CD14-positive monocyte (primary cell): ENCODE measurements at regions not wholly inside any gene's neighbourhood (a gene's known extent, or its start where the extent isn't known, plus 50 kb on each side); places are given as distances from the start of the nearest gene placed in this dataset.
"Not testable (repeated sequence)": the region's sequence is repeated elsewhere in the genome, so short reads cannot be mapped to it uniquely, and the experiment has no call there.

ENCODE experiments used
- DNase-seq, 3 donors: peaks; one replicate each; pipeline ENCODE4 v3.0.0-alpha.2; 2011 to 2022
- H2AFZ ChIP-seq: 2 replicates; pipeline ENCODE4 v1.6.0; 2012; ENCODE audit warnings: mild to moderate bottlenecking, low read depth, low read length, inconsistent platforms; ENCODE audit not compliant: insufficient read depth, poor library complexity, severe bottlenecking
- H3K27ac ChIP-seq, 2 donors: 1 replicate in 1 of 2; 2 replicates in 1 of 2; pipeline ENCODE4 v1.5.1; 2012 to 2013; ENCODE audit warnings: low read length in 2 of 2, control low read depth in 1 of 2, inconsistent platforms in 1 of 2, low read depth in 1 of 2, mild to moderate bottlenecking in 1 of 2
- H3K27me3 ChIP-seq, 2 donors: one replicate each; pipeline versions ENCODE4 v1.6.0 to v1.6.1; 2011 to 2013; ENCODE audit warnings: low read length in 2 of 2; ENCODE audit not compliant: control insufficient read depth in 2 of 2, insufficient read depth in 2 of 2
- H3K36me3 ChIP-seq, 2 donors: replicated peaks in 1 of 2; 1 replicate in 1 of 2; 2 replicates in 1 of 2; pipeline versions ENCODE4 v1.5.1 to v1.6.1; 2012 to 2013; ENCODE audit warnings: low read length in 2 of 2, control low read depth in 1 of 2, inconsistent platforms in 1 of 2, mild to moderate bottlenecking in 1 of 2; ENCODE audit not compliant: insufficient read depth in 2 of 2, control insufficient read depth in 1 of 2
- H3K4me1 ChIP-seq, 2 donors: 1 replicate in 1 of 2; 2 replicates in 1 of 2; pipeline versions ENCODE4 v1.5.1 to v1.6.1; 2012 to 2013; ENCODE audit warnings: low read length in 2 of 2, control low read depth in 1 of 2, inconsistent platforms in 1 of 2, mild to moderate bottlenecking in 1 of 2, moderate library complexity in 1 of 2; ENCODE audit not compliant: insufficient read depth in 2 of 2, control insufficient read depth in 1 of 2
- H3K4me2 ChIP-seq: replicated peaks from 2 replicates; pipeline ENCODE3; 2012; ENCODE audit warnings: low read length, moderate library complexity, mild to moderate bottlenecking; ENCODE audit not compliant: poor library complexity, severe bottlenecking; ENCODE audit errors: extremely low read depth
- H3K4me3 ChIP-seq, 3 experiments: fragments of 200-600 bp in 1 of 3; sonication (generic) in 1 of 3; replicated peaks in 1 of 3; 1 replicate in 2 of 3; 2 replicates in 1 of 3; pipeline ENCODE4 v1.5.1; 2011 to 2013; ENCODE audit warnings: low read length in 3 of 3, mild to moderate bottlenecking in 3 of 3, control low read depth in 2 of 3, low read depth in 2 of 3, inconsistent platforms in 1 of 3, moderate library complexity in 1 of 3
- H3K79me2 ChIP-seq: 2 replicates; pipeline ENCODE4 v1.6.0; 2012; ENCODE audit warnings: mild to moderate bottlenecking, control low read depth, inconsistent platforms, low read length, moderate library complexity; ENCODE audit not compliant: insufficient read depth
- H3K9ac ChIP-seq: 2 replicates; pipeline ENCODE4 v1.6.0; 2017; ENCODE audit warnings: low read length, mild to moderate bottlenecking; ENCODE audit not compliant: insufficient read depth, poor library complexity, severe bottlenecking
- H3K9me3 ChIP-seq, 2 donors: replicated peaks in 1 of 2; 1 replicate in 1 of 2; 2 replicates in 1 of 2; pipeline versions ENCODE4 v1.5.1 to v1.6.1; 2012 to 2013; ENCODE audit warnings: low read length in 2 of 2, control low read depth in 1 of 2; ENCODE audit not compliant: control insufficient read depth in 1 of 2, insufficient read depth in 1 of 2
- H4K20me1 ChIP-seq: 2 replicates; pipeline ENCODE4 v1.6.0; 2012; ENCODE audit warnings: mild to moderate bottlenecking, low read length, control low read depth, moderate library complexity; ENCODE audit not compliant: insufficient read depth
- H3K27ac Mint-ChIP-seq, 7 donors: one replicate each; pipeline ENCODE4 v1.8.0; 2020; ENCODE audit warnings: mild to moderate bottlenecking in 7 of 7, mixed read lengths in 7 of 7, moderate library complexity in 6 of 7, inconsistent platforms in 2 of 7
- H3K27me3 Mint-ChIP-seq, 3 donors: one replicate each; pipeline ENCODE4 v1.8.0; 2021 to 2022; ENCODE audit warnings: low read depth in 3 of 3, mild to moderate bottlenecking in 3 of 3, mixed read lengths in 3 of 3, moderate library complexity in 3 of 3, inconsistent platforms in 1 of 3
- H3K36me3 Mint-ChIP-seq, 2 donors: one replicate each; pipeline ENCODE4 v1.8.0; 2020; ENCODE audit warnings: mixed read lengths in 2 of 2, inconsistent platforms in 1 of 2, mild to moderate bottlenecking in 1 of 2
- H3K4me1 Mint-ChIP-seq: one replicate; pipeline ENCODE4 v1.8.0; 2020; ENCODE audit warnings: mild to moderate bottlenecking, mixed read lengths
- H3K4me3 Mint-ChIP-seq, 2 donors: one replicate each; pipeline ENCODE4 v1.8.0; 2020; ENCODE audit warnings: mild to moderate bottlenecking in 2 of 2, mixed read lengths in 2 of 2, moderate library complexity in 1 of 2
- H3K9me3 Mint-ChIP-seq, 7 donors: one replicate each; pipeline ENCODE4 v1.8.0; 2020 to 2022; ENCODE audit warnings: mixed read lengths in 7 of 7, mild to moderate bottlenecking in 6 of 7, moderate library complexity in 6 of 7, inconsistent platforms in 2 of 7
- WGBS: methylation state at CpG from one replicate; pipeline ENCODE4 v1.1.5; 2013; ENCODE audit warnings: missing lambda C conversion rate; ENCODE audit not compliant: insufficient coverage; 5-methylcytosine and 5-hydroxymethylcytosine counted together
- intact Hi-C, 2 donors: fragments of 100-400 bp; cut with micrococcal nuclease; formaldehyde crosslinking; loops; one replicate each; pipeline versions ENCODE4 v1.15.0 to v1.15.1; 2023
- TF ChIP-seq, protein P1 (sequence below): fragments of 200-600 bp; IDR thresholded peaks from one replicate; pipeline ENCODE4 v1.8.0; 2022; ENCODE audit warnings: antibody characterized with exemption, mild to moderate bottlenecking

DNA sequence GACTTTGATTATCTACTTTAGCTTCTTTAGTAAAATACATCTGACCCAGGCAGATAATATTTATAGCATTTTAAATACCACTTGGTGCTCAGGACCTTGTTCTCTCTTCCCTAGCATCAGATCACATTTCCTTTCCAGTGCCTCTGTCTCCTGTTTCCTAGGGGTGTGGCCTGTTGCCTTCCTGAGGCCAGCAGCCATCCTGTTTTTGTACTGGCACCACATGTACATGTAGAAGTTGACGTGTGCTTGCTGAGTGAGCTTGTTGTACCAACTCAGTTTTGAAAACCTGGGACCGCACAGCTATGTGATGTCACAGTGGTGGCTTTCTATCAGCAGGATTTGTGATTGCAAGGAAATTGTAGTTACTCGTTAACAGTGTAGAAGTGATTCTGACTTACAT, 167.6 kb upstream of the PLGLB1 start:
- H3K4me2 ChIP-seq, H2AFZ ChIP-seq, H3K4me1 ChIP-seq, H3K4me1 Mint-ChIP-seq, H4K20me1 ChIP-seq, intact Hi-C loops, DNase-seq, H3K27ac Mint-ChIP-seq, H3K36me3 ChIP-seq, H3K9ac ChIP-seq, H3K27me3 ChIP-seq, H3K4me3 ChIP-seq, H3K27ac ChIP-seq, H3K27me3 Mint-ChIP-seq, H3K9me3 ChIP-seq, H3K36me3 Mint-ChIP-seq, H3K4me3 Mint-ChIP-seq, H3K79me2 ChIP-seq, H3K9me3 Mint-ChIP-seq: not testable (repeated sequence)
- WGBS = no CpG with 5 or more reads among the region's 3 CpGs

DNA sequence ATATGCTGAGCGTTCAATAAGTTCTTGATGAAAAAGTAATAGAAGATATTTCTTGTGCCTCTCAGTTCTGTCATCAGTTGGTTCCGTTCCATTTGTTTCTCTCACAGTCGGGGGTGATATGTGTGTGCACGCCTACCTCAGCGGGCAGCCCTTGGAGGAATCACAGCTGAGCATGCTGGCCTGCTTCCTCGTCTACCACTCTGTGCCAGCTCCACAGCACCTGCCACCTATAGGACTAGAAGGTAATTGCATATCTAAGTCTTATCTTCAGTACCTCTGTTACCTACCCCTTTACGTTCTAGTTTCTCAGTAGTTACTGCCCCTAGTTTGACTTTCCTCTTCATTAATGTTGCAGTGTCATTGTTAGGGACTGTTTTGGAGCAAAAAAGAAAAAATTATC, 171.7 kb upstream of the PLGLB1 start:
- no CpG with 5 or more reads among the region's 7 CpGs for whole genome bisulfite sequencing
- H4K20me1 ChIP-seq, H3K4me1 ChIP-seq, H3K4me3 Mint-ChIP-seq, H3K79me2 ChIP-seq, H3K9me3 Mint-ChIP-seq, H3K27ac Mint-ChIP-seq, H2AFZ ChIP-seq, H3K9me3 ChIP-seq, DNase-seq, H3K4me3 ChIP-seq, H3K36me3 Mint-ChIP-seq, H3K4me2 ChIP-seq, H3K36me3 ChIP-seq, H3K27ac ChIP-seq, H3K27me3 ChIP-seq, intact Hi-C loops, H3K27me3 Mint-ChIP-seq, H3K9ac ChIP-seq, H3K4me1 Mint-ChIP-seq: not testable (repeated sequence)
- TF ChIP-seq, protein P1, sequence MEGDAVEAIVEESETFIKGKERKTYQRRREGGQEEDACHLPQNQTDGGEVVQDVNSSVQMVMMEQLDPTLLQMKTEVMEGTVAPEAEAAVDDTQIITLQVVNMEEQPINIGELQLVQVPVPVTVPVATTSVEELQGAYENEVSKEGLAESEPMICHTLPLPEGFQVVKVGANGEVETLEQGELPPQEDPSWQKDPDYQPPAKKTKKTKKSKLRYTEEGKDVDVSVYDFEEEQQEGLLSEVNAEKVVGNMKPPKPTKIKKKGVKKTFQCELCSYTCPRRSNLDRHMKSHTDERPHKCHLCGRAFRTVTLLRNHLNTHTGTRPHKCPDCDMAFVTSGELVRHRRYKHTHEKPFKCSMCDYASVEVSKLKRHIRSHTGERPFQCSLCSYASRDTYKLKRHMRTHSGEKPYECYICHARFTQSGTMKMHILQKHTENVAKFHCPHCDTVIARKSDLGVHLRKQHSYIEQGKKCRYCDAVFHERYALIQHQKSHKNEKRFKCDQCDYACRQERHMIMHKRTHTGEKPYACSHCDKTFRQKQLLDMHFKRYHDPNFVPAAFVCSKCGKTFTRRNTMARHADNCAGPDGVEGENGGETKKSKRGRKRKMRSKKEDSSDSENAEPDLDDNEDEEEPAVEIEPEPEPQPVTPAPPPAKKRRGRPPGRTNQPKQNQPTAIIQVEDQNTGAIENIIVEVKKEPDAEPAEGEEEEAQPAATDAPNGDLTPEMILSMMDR = peak; percentile 17

DNA sequence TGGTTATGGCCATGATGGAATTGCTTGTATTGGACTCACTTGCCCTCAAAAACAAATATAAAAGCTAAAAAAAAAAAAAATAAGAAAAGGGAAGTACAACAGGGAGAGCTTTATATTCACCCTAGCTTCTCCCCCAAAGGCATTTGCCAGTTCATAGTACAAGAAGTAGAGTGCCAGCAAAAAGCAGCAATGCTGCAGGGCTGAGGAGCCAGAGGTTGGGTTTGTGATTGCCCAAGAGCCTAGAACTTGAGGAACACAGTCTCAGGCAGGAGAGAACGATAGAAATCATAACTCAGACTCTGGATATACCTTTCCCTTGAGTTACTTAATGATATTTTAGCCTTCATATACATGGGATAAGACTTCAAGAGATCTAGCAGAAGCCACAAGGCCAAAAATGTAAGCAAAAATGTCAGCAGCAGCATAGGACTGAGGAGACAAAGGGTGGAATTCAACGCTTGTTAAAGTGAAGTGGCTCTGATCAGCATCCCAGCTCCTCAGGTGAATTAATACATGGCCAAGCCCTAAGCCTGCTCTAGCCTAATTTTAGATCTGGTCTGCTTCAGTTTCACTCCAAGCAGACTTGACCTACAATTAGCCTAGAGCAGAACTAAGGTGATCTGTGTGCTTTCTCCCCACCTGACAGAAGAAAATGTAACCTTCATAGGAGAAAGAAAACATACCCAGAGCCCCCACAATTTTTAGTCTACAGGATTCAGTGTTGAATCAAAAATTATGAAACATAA, 172.8 kb upstream of the PLGLB1 start:
- H3K36me3 Mint-ChIP-seq, H4K20me1 ChIP-seq, H3K27ac Mint-ChIP-seq, H3K4me2 ChIP-seq, H2AFZ ChIP-seq, DNase-seq, H3K79me2 ChIP-seq, H3K9ac ChIP-seq, H3K4me3 ChIP-seq, H3K27ac ChIP-seq, H3K36me3 ChIP-seq, H3K4me1 ChIP-seq, H3K9me3 Mint-ChIP-seq, H3K27me3 Mint-ChIP-seq, intact Hi-C loops, H3K9me3 ChIP-seq, H3K27me3 ChIP-seq, H3K4me1 Mint-ChIP-seq, H3K4me3 Mint-ChIP-seq: not testable (repeated sequence)
- no CpG with 5 or more reads among the region's 2 CpGs for WGBS

DNA sequence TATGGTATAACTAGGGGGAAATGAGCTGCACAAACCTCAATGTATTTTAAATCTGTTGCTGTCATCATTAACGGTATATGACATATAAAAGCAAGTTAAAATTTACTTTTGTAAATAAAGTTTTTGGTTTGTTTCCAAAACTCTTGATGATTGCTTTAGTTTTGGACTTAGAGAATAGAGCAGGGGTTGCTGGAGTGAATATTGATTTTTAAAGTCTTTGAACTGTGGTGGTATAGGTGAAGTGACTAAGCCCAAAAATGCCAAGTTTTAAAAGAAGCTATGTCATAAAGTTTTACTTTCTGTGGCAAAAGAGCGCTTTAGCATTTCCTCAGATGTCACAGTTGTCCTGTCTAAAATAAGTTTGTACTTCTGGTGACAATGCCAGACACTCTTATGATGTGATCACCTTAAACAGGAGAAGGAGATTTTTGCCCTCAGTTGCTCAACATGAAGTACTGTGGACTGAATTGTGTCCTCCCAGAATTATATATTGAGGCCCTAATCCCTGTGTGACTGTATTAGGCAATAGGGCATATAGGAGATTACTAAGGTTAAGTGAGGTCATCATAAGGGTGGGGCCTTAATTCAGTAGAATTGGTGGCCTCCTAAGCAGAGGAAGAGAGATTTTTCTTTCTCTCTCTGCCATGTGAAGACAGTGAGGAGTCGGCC, 175.2 kb upstream of the PLGLB1 start:
- H3K79me2 ChIP-seq, H3K4me2 ChIP-seq, H3K9me3 Mint-ChIP-seq, H3K27me3 Mint-ChIP-seq, H3K9ac ChIP-seq, DNase-seq, H3K4me3 Mint-ChIP-seq, H3K27me3 ChIP-seq, H3K4me1 ChIP-seq, H3K4me3 ChIP-seq, H3K27ac Mint-ChIP-seq, H3K36me3 ChIP-seq, H2AFZ ChIP-seq, intact Hi-C loops, H3K4me1 Mint-ChIP-seq, H3K9me3 ChIP-seq, H3K36me3 Mint-ChIP-seq, H4K20me1 ChIP-seq, H3K27ac ChIP-seq: not testable (repeated sequence)
- no CpG with 5 or more reads among the region's 3 CpGs for WGBS
